ENCODE measurements at regions not wholly inside any gene's neighbourhood (a gene's known extent, or its start where the extent isn't known, plus 50 kb on each side); places are given as distances from the start of the nearest gene placed in this dataset.
"Not testable (repeated sequence)": the region's sequence is repeated elsewhere in the genome, so short reads cannot be mapped to it uniquely, and the experiment has no call there.

DNA sequence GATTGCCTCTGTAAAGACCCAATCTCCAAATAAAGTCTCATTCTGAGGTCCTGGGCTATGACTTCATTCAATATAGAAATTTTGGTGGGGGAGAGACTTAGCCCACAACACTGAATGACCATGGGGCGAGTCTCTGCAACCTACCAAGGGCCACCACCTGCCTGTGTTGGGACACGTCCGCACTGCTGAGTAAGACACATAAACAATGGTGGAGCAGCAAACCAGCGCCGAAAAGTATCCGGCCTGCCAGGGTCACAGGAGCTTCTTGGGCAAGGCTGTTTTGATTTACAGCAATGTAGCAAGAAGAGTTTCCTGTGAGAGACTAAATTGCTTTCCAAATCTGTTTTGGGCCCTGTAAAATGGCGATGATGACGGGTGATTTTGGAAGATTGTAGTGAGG lies 122.3 kb downstream of the SHANK2 start:
- Mint-ChIP-seq H3K27me3 (peaks cover 5% of the 10 kb centered on the region), H3K4me3 (no peak overlapping the region), H3K27ac (no peak overlapping the region), H3K4me1 (no peaks in the 10 kb centered on the region), H3K9me3 (no peaks in the 10 kb centered on the region), H3K36me3 (no peaks in the 10 kb centered on the region)

DNA sequence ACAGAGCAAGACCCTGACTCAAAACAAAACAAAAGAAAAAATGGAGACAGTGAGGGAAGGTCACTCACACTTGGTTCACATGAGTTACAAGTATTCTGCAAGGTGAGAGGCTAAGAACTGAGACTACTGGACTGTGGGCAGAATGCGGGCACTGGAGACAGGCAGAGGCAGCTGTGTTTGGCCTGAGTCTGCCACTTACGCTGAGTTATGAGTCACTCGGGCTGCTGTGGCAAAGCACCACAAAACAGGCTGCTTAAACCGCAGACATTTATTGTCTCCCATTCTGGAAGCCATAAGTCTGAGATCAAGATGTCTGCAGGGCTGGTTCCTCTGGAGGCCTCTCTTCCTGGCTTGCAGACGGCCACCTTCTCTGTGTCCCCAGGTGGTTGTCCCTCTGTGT lies 122.8 kb downstream of the SHANK2 start:
- Mint-ChIP-seq H3K27me3 (peaks cover 2% of the 10 kb centered on the region), H3K36me3 (no peaks in the 10 kb centered on the region), H3K9me3 (no peaks in the 10 kb centered on the region), H3K4me3 (no peak overlapping the region), H3K27ac (no peak overlapping the region), H3K4me1 (no peaks in the 10 kb centered on the region)

GRCh38 chr11:71127806-71128205 lies 124.6 kb downstream of the SHANK2 start:
- Mint-ChIP-seq H3K9me3 (no peaks in the 10 kb centered on the region), H3K4me3 (no peak overlapping the region), H3K27me3 (peaks cover 2% of the 10 kb centered on the region), H3K27ac (no peak overlapping the region), H3K4me1 (no peaks in the 10 kb centered on the region), H3K36me3 (no peaks in the 10 kb centered on the region)

DNA sequence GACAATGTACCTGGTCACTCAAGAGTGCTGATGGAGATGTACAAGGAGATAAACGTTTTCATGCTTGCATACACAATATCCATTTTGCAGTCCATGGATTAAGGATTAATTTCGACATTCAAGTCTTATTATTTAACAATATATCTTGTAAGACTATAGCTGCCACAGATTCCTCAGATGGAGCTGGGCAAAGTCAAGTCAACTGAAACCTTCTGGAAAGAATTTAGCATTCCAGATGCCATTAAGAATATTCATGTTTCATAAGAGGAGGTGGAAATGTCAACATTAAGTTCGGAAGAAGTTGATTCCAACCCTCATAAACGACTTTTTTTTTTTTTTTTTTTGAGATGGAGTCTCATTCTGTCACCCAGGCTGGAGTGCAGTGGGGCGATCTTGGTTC lies 126.0 kb downstream of the SHANK2 start:
- not testable (repeated sequence) for H3K27ac Mint-ChIP-seq, H3K27me3 Mint-ChIP-seq, H3K36me3 Mint-ChIP-seq, H3K4me3 Mint-ChIP-seq, H3K4me1 Mint-ChIP-seq, H3K9me3 Mint-ChIP-seq

DNA sequence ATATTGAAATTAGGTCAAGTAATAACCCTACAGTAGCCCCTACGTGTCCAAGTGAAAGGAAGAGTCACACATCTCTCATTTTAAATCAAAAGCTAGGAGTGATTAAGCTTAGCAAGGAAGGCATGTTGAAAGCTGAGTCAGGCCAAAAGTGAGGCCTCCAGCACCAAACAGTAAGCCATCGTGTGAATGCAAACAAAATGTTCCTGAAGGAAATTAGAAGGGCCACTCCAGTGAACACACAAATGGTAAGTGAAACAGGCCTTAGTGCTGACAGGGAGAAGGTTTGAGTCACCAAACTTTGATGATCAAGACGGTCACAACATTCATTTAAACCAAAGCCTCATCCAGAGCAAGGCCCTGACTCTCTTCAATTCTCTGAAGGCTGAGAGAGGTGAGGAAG lies 127.2 kb downstream of the SHANK2 start:
- Mint-ChIP-seq H3K36me3 (no peaks in the 10 kb centered on the region), H3K27me3 (no peaks in the 10 kb centered on the region), H3K4me1 (no peaks in the 10 kb centered on the region), H3K4me3 (no peak overlapping the region), H3K9me3 (no peaks in the 10 kb centered on the region), H3K27ac (no peak overlapping the region)

DNA sequence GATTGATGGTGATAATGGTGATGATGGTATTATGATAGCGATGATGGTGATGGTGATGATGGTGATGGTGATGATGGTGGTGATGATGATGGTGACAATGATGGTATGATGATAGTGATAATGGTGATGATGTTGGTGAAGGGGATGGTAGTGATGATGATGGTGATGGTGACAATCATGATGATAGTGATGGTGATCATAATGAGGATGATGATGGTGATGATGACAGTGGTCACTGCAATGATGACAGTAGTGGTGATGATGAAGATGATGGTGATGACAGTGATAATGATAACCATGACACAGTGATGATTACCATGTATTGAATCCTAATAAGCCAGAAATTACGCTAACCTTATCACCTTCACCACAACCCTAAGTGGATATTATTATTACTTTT lies 128.2 kb downstream of the SHANK2 start:
- no peak overlapping the region for H3K27ac Mint-ChIP-seq
- no peak overlapping the region for H3K4me3 Mint-ChIP-seq
- peaks cover 3% of the 10 kb centered on the region for H3K27me3 Mint-ChIP-seq
- no peaks in the 10 kb centered on the region for H3K9me3 Mint-ChIP-seq
- no peaks in the 10 kb centered on the region for H3K36me3 Mint-ChIP-seq
- no peaks in the 10 kb centered on the region for H3K4me1 Mint-ChIP-seq

DNA sequence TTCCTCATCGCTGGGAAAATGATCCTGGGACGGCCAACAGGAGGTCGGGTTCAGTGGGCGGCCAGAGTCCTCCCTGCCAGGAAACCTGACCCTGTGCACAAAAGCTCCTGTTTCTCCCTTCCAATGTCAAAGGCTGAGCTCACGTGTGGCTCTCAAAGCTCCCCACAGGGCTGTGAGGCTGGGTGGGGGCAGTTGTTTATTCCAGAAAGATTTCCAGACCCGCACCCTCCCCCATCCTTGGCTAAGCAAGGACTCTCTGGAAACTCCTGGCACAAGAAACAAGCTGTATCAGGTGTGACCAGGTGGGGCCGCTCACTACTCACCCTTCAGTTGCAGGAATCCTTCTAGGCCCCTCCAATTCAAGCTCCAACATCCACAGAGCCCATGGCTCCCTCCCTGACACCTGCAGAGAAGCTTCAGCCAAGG lies 131.9 kb downstream of the SHANK2 start:
- Mint-ChIP-seq H3K27me3 (peaks cover 4% of the 10 kb centered on the region), H3K4me1 (no peaks in the 10 kb centered on the region), H3K36me3 (no peaks in the 10 kb centered on the region), H3K9me3 (no peaks in the 10 kb centered on the region), H3K27ac (no peak overlapping the region), H3K4me3 (no peak overlapping the region)

DNA sequence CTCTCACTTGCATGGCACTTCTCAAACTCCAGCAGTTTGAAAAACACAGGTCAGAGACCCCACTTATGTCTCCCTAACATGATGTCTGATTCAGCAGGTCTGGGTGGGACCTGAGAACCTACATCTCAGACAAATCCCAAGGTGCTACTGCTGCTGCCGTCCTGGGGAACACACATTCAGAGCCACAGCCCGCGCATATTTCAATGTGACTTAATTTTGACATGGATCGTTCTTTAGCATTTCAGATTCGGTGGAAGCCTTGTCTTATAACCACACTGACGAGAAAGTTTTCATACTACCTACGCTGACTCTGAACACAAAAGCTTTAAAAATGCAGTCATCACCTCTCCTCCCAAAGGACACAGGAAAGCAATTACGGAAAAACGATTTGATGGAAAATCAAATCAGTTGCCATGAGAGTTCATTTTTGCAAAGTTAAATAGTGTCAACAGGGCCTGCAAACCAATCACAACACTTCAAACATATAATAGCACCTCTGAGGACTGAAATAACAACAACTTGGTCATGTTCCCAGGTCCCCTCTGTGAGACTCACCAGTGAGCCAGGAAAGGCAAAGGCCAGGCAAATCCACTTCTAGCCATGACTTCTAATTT lies 132.6 kb downstream of the SHANK2 start:
- Mint-ChIP-seq H3K36me3 (no peaks in the 10 kb centered on the region), H3K27ac (no peak overlapping the region), H3K4me1 (no peaks in the 10 kb centered on the region), H3K4me3 (no peak overlapping the region), H3K9me3 (no peaks in the 10 kb centered on the region), H3K27me3 (peaks cover 4% of the 10 kb centered on the region)

- no peaks in the 10 kb centered on the region for H3K36me3 Mint-ChIP-seq
These were observed 133.6 kb downstream of the SHANK2 start for GRCh38 chr11:71118671-71119250.

DNA sequence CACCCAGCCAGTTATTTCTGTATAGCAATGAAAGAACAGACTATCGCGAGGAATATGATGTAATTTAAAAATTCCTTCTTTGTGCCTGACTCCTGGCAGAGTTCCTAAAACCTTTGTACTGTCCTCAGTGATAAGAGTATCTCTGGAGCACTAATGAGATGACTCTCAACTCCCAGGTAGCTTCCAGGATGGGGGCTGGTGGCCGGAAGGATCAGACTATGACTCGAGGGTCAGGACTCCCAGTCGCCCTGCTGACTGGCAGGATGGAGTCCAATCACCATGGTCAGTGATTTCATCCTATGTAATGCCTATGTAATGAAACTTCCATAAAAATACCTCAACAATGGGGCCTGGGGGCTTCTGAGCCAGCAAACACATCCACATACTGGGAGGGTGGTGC lies 135.1 kb downstream of the SHANK2 start:
- H3K9me3 Mint-ChIP-seq: no peaks in the 10 kb centered on the region
- H3K4me3 Mint-ChIP-seq: no peak overlapping the region
- H3K36me3 Mint-ChIP-seq: no peaks in the 10 kb centered on the region
- no peaks in the 10 kb centered on the region for H3K4me1 Mint-ChIP-seq
- no peak overlapping the region for H3K27ac Mint-ChIP-seq
- H3K27me3 Mint-ChIP-seq: peaks cover 8% of the 10 kb centered on the region

More at GRCh38 chr11:71118671-71119250, 133.6 kb downstream of the SHANK2 start:
- no peak overlapping the region for H3K4me3 Mint-ChIP-seq
- peaks cover 4% of the 10 kb centered on the region for H3K27me3 Mint-ChIP-seq
- no peaks in the 10 kb centered on the region for H3K4me1 Mint-ChIP-seq
- no peak overlapping the region for H3K27ac Mint-ChIP-seq
- H3K9me3 Mint-ChIP-seq: no peaks in the 10 kb centered on the region

DNA sequence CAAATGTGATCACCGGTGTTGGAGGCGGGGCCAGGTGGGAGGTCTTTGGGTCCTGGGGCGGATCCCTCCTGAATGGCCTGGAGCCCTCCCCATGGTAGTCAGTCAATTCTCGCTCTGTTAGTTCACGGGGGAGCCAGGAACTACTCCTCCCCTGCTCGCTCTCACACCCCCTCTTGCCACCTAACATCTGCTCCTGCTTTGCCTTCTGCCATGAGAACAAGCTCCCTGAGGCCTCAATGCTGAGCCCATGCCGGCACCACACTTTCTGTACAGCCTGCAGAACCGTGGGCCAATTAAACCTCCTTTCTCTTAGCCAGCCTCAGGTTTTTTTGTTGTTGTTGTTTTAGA lies 135.7 kb downstream of the SHANK2 start:
- Mint-ChIP-seq H3K36me3 (no peaks in the 10 kb centered on the region), H3K4me1 (no peaks in the 10 kb centered on the region), H3K9me3 (no peaks in the 10 kb centered on the region), H3K27me3 (peaks cover 8% of the 10 kb centered on the region), H3K27ac (peak overlapping the region; percentile 55), H3K4me3 (no peak overlapping the region)

DNA sequence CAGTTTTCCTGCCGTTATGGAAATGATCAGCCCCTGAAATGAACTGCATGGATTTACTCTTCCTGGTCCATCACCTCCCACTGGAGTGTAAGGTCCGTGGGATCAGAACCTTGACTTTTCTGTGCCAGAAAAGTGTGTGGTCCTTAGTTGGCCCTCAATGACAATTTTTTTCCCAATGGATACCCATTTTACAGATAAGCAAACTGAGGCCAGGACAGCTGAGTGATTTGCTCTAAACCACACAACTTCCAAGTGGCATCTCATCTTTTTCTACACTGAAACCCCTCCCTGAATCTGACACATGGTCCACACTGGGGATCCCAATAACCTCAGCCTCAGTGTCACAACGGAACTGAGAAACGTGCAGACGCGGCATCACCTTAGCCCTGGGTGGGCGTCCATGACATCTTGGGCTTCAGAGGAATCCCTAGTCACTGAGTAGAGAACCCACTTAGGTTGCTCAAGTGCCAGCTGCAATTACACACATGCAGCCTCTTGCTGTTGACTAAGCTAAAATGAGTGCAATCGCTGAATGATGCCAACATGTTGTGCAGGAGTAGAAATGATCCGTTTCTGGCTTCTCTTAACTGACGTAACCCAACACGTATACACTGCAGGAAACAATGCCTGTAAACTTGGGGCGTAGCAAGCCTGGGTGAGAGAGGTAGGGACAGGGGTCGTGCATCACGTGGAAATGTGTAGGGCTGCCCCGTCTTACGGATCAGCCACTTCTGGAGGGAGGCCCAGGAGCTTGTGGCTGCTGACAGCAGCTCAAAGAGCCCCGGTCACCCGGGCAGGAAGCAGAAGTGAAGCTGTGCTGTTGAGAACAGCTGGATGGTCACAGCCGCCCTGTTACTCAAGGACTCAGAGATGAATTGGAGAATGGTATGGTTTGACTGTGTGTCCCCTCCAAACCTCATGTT lies 136.3 kb downstream of the SHANK2 start:
- peaks cover 10% of the 10 kb centered on the region for H3K27me3 Mint-ChIP-seq
- no peaks in the 10 kb centered on the region for H3K9me3 Mint-ChIP-seq
- H3K27ac Mint-ChIP-seq: no peak overlapping the region
- H3K36me3 Mint-ChIP-seq: no peaks in the 10 kb centered on the region
- no peaks in the 10 kb centered on the region for H3K4me1 Mint-ChIP-seq
- H3K4me3 Mint-ChIP-seq: no peak overlapping the region

DNA sequence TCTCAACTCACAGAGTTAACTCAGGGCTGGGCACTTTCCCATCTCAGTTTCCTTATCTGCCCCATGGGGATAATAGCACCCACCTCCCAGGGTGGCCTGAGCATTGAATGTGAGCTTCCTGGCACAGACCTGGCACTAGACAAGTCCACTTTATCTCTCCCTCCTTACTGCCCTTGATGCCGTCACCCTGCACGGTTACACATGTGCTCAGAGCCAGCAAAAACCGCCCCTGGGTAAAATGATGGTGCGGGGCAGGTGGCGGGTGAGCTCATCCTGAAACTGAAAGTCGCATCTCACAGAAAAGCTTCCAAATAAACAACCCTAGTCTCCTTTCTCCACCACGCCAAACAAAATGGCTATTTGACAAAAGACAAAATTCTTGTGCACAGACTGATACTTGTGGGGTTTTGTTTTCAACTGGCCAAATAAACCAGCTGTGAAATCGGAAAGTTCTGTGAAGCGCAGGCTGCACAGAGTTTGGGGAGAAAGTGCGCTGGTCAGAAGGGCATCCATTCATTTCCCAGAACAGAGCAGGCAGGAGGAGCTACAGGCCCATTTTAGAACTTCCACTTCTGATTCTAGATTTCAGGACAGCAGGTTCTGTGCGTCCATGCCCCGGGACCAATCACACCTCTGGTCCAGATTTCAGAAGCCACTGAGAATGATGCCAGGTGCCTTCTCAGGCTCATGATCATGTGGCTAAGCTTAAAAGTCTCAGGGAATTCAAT lies 138.1 kb downstream of the SHANK2 start:
- H3K27me3 Mint-ChIP-seq: peaks cover 8% of the 10 kb centered on the region
- H3K4me1 Mint-ChIP-seq: no peaks in the 10 kb centered on the region
- no peak overlapping the region for H3K4me3 Mint-ChIP-seq
- no peaks in the 10 kb centered on the region for H3K9me3 Mint-ChIP-seq
- H3K27ac Mint-ChIP-seq: no peak overlapping the region
- H3K36me3 Mint-ChIP-seq: no peaks in the 10 kb centered on the region

DNA sequence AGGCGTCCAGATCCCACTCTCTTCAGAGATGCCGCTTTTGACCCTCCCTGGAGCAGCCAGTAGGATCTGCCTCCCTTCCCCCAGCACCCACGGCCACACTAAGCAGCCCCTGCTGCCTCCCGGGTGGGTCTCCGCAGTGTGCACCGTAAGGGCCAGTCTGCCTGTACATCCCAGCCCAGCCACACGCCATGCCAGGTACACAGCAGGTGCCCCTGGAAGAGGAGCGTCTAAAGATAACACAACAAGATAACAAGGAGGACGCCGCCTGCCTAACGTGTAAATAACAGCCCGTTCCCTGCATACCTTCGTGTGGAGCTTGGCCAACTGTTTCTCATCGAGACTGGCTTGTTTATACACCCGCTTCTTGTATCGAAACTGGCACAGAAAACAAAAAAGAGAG lies 139.4 kb downstream of the SHANK2 start:
- Mint-ChIP-seq H3K9me3 (no peaks in the 10 kb centered on the region), H3K27me3 (peaks cover 8% of the 10 kb centered on the region), H3K36me3 (no peaks in the 10 kb centered on the region), H3K4me3 (no peak overlapping the region), H3K27ac (no peak overlapping the region), H3K4me1 (no peaks in the 10 kb centered on the region)

- no peaks in the 10 kb centered on the region for H3K9me3 Mint-ChIP-seq
- H3K27me3 Mint-ChIP-seq: peaks cover 8% of the 10 kb centered on the region
- no peaks in the 10 kb centered on the region for H3K36me3 Mint-ChIP-seq
- H3K4me3 Mint-ChIP-seq: no peak overlapping the region
- no peak overlapping the region for H3K27ac Mint-ChIP-seq
- no peaks in the 10 kb centered on the region for H3K4me1 Mint-ChIP-seq
These were observed 139.9 kb downstream of the SHANK2 start for GRCh38 chr11:71112454-71112853.

- H3K27ac Mint-ChIP-seq: no peak overlapping the region
- no peaks in the 10 kb centered on the region for H3K4me1 Mint-ChIP-seq
- peaks cover 8% of the 10 kb centered on the region for H3K27me3 Mint-ChIP-seq
These were observed 142.8 kb downstream of the SHANK2 start for GRCh38 chr11:71109586-71109985.

More at GRCh38 chr11:71109586-71109985, 142.8 kb downstream of the SHANK2 start:
- H3K36me3 Mint-ChIP-seq: no peaks in the 10 kb centered on the region
- H3K9me3 Mint-ChIP-seq: no peaks in the 10 kb centered on the region
- H3K4me3 Mint-ChIP-seq: no peak overlapping the region

Measured in activated naive CD4-positive, alpha-beta T cell treated with anti-CD3 and anti-CD28 coated beads, Interleukin-2, amount 50 U/mL, for 24 hours (primary cell).